ENCODE measurements at regions not wholly inside any gene's neighbourhood (a gene's known extent, or its start where the extent isn't known, plus 50 kb on each side); places are given as distances from the start of the nearest gene placed in this dataset.

- no peak for DNase-seq (ENCODE audit: low read depth in 2 of 2, low spot score in 1 of 2)
These were observed 266.9 kb upstream of the CITED2 start for GRCh38 chr6:139641376-139641775.

- DNase-seq (ENCODE audit: low read depth in 2 of 2, low spot score in 1 of 2): no peak
These were observed 266.5 kb upstream of the CITED2 start for GRCh38 chr6:139640921-139641320.

GRCh38 chr6:139640448-139640847 lies 266.0 kb upstream of the CITED2 start:
- DNase-seq (ENCODE audit: low read depth in 2 of 2, low spot score in 1 of 2): no peak

GRCh38 chr6:139639507-139639906 lies 265.1 kb upstream of the CITED2 start:
- DNase-seq (ENCODE audit: low read depth in 2 of 2, low spot score in 1 of 2): no peak

- no peak for DNase-seq (ENCODE audit: low read depth in 2 of 2, low spot score in 1 of 2)
These were observed 263.9 kb upstream of the CITED2 start for GRCh38 chr6:139638179-139638941.

GRCh38 chr6:139637766-139638165 lies 263.3 kb upstream of the CITED2 start:
- DNase-seq (ENCODE audit: low read depth in 2 of 2, low spot score in 1 of 2): no peak

GRCh38 chr6:139636391-139636790 lies 261.9 kb upstream of the CITED2 start:
- no peak for DNase-seq (ENCODE audit: low read depth in 2 of 2, low spot score in 1 of 2)

- no peak for DNase-seq (ENCODE audit: low read depth in 2 of 2, low spot score in 1 of 2)
These were observed 261.1 kb upstream of the CITED2 start for GRCh38 chr6:139635401-139636130.

- no peak for DNase-seq (ENCODE audit: low read depth in 2 of 2, low spot score in 1 of 2)
These were observed 258.4 kb upstream of the CITED2 start for GRCh38 chr6:139632840-139633239.

GRCh38 chr6:139628270-139628669 lies 253.8 kb upstream of the CITED2 start:
- no peak for DNase-seq (ENCODE audit: low read depth in 2 of 2, low spot score in 1 of 2)

GRCh38 chr6:139627091-139627490 lies 252.6 kb upstream of the CITED2 start:
- no peak for DNase-seq (ENCODE audit: low read depth in 2 of 2, low spot score in 1 of 2)

GRCh38 chr6:139625998-139626975 lies 251.8 kb upstream of the CITED2 start:
- no peak for DNase-seq (ENCODE audit: low read depth in 2 of 2, low spot score in 1 of 2)

GRCh38 chr6:139625081-139625939 lies 250.9 kb upstream of the CITED2 start:
- DNase-seq (ENCODE audit: low read depth in 2 of 2, low spot score in 1 of 2): no peak

GRCh38 chr6:139623372-139623771 lies 248.9 kb upstream of the CITED2 start:
- no peak for DNase-seq (ENCODE audit: low read depth in 2 of 2, low spot score in 1 of 2)

- no peak for DNase-seq (ENCODE audit: low read depth in 2 of 2, low spot score in 1 of 2)
These were observed 239.0 kb upstream of the CITED2 start for GRCh38 chr6:139613496-139613895.

GRCh38 chr6:139612135-139612465 lies 237.7 kb upstream of the CITED2 start:
- DNase-seq (ENCODE audit: low read depth in 2 of 2, low spot score in 1 of 2): no peak

GRCh38 chr6:139611327-139612134 lies 237.1 kb upstream of the CITED2 start:
- no peak for DNase-seq (ENCODE audit: low read depth in 2 of 2, low spot score in 1 of 2)

- no peak for DNase-seq (ENCODE audit: low read depth in 2 of 2, low spot score in 1 of 2)
These were observed 234.2 kb upstream of the CITED2 start for GRCh38 chr6:139608466-139609261.

GRCh38 chr6:139605350-139605749 lies 230.9 kb upstream of the CITED2 start:
- DNase-seq (ENCODE audit: low read depth in 2 of 2, low spot score in 1 of 2): no peak

Measured in stimulated activated CD8-positive, alpha-beta memory T cell treated with anti-CD3 and anti-CD28 coated beads, Interleukin-4, amount 100 ng/mL, for 4 hours (primary cell).